ENCODE measurements at regions not wholly inside any gene's neighbourhood (a gene's known extent, or its start where the extent isn't known, plus 50 kb on each side); places are given as distances from the start of the nearest gene placed in this dataset.
"Not testable (repeated sequence)": the region's sequence is repeated elsewhere in the genome, so short reads cannot be mapped to it uniquely, and the experiment has no call there.

GRCh38 chr14:19304918-19305317, 129.2 kb downstream of the POTEG start:
- DNase-seq (ENCODE audit: low spot score); H3K4me3 ChIP-seq; H3K9me3 ChIP-seq; H3K4me1 ChIP-seq (replicated peaks); H3K27ac ChIP-seq; H3K27me3 ChIP-seq (replicated peaks; ENCODE audit: insufficient read depth); H3K36me3 ChIP-seq; intact Hi-C loops (cut with DNase I): not testable (repeated sequence)
- 0% methylated on average over 1 of the region's 2 CpGs for WGBS

- DNase-seq (ENCODE audit: low spot score); intact Hi-C loops (cut with DNase I); H3K27me3 ChIP-seq (replicated peaks; ENCODE audit: insufficient read depth); H3K4me1 ChIP-seq (replicated peaks); H3K36me3 ChIP-seq; H3K4me3 ChIP-seq; H3K9me3 ChIP-seq; H3K27ac ChIP-seq: not testable (repeated sequence)
- WGBS = no CpG with 5 or more reads among the region's 3 CpGs
Measured at GRCh38 chr14:19305776-19306175, 128.4 kb downstream of the POTEG start.

GRCh38 chr14:19306405-19306804, 127.7 kb downstream of the POTEG start:
- H3K4me3 ChIP-seq; H3K9me3 ChIP-seq; H3K27me3 ChIP-seq (replicated peaks; ENCODE audit: insufficient read depth); intact Hi-C loops (cut with DNase I); DNase-seq (ENCODE audit: low spot score); H3K27ac ChIP-seq; H3K4me1 ChIP-seq (replicated peaks); H3K36me3 ChIP-seq: not testable (repeated sequence)
- WGBS = no CpG with 5 or more reads among the region's 5 CpGs

- H3K9me3 ChIP-seq; DNase-seq (ENCODE audit: low spot score); H3K4me1 ChIP-seq (replicated peaks); H3K27me3 ChIP-seq (replicated peaks; ENCODE audit: insufficient read depth); intact Hi-C loops (cut with DNase I); H3K27ac ChIP-seq; H3K4me3 ChIP-seq; H3K36me3 ChIP-seq: not testable (repeated sequence)
- 58% methylated on average over 1 of the region's 1 CpG for WGBS
Measured at GRCh38 chr14:19311023-19311422, 123.1 kb downstream of the POTEG start.

- DNase-seq (ENCODE audit: low spot score); intact Hi-C loops (cut with DNase I); H3K9me3 ChIP-seq; H3K4me3 ChIP-seq; H3K27me3 ChIP-seq (replicated peaks; ENCODE audit: insufficient read depth); H3K36me3 ChIP-seq; H3K4me1 ChIP-seq (replicated peaks); H3K27ac ChIP-seq: not testable (repeated sequence)
- no CpG with 5 or more reads among the region's 3 CpGs for WGBS
Measured at GRCh38 chr14:19330678-19331077, 103.5 kb downstream of the POTEG start.

- H3K4me1 ChIP-seq (replicated peaks); H3K27me3 ChIP-seq (replicated peaks; ENCODE audit: insufficient read depth); H3K4me3 ChIP-seq; DNase-seq (ENCODE audit: low spot score); H3K9me3 ChIP-seq; H3K36me3 ChIP-seq; H3K27ac ChIP-seq; intact Hi-C loops (cut with DNase I): not testable (repeated sequence)
- WGBS = no CpG with 5 or more reads among the region's 49 CpGs
Measured at GRCh38 chr14:19337232-19338059, 96.7 kb downstream of the POTEG start.

- H3K27me3 ChIP-seq (replicated peaks; ENCODE audit: insufficient read depth); H3K36me3 ChIP-seq; H3K27ac ChIP-seq; H3K9me3 ChIP-seq; DNase-seq (ENCODE audit: low spot score); H3K4me1 ChIP-seq (replicated peaks); intact Hi-C loops (cut with DNase I); H3K4me3 ChIP-seq: not testable (repeated sequence)
- no CpG with 5 or more reads among the region's 11 CpGs for WGBS
Measured at GRCh38 chr14:19338060-19338372, 96.1 kb downstream of the POTEG start.

- H3K27me3 ChIP-seq (replicated peaks; ENCODE audit: insufficient read depth); DNase-seq (ENCODE audit: low spot score); intact Hi-C loops (cut with DNase I); H3K27ac ChIP-seq; H3K4me3 ChIP-seq; H3K36me3 ChIP-seq; H3K4me1 ChIP-seq (replicated peaks); H3K9me3 ChIP-seq: not testable (repeated sequence)
- WGBS = 75% methylated on average over 9 of the region's 9 CpGs
Measured at GRCh38 chr14:19340976-19341375, 93.2 kb downstream of the POTEG start.

GRCh38 chr14:19341627-19342026, 92.5 kb downstream of the POTEG start:
- H3K9me3 ChIP-seq; H3K4me1 ChIP-seq (replicated peaks); H3K4me3 ChIP-seq; intact Hi-C loops (cut with DNase I); H3K36me3 ChIP-seq; H3K27me3 ChIP-seq (replicated peaks; ENCODE audit: insufficient read depth); H3K27ac ChIP-seq; DNase-seq (ENCODE audit: low spot score): not testable (repeated sequence)
- 65% methylated on average over 5 of the region's 6 CpGs for WGBS

- H3K4me1 ChIP-seq (replicated peaks); H3K4me3 ChIP-seq; H3K9me3 ChIP-seq; H3K27ac ChIP-seq; H3K27me3 ChIP-seq (replicated peaks; ENCODE audit: insufficient read depth); H3K36me3 ChIP-seq; DNase-seq (ENCODE audit: low spot score); intact Hi-C loops (cut with DNase I): not testable (repeated sequence)
- WGBS = 53% methylated on average over 4 of the region's 4 CpGs
Measured at GRCh38 chr14:19344261-19344660, 89.9 kb downstream of the POTEG start.

- intact Hi-C loops (cut with DNase I); H3K27ac ChIP-seq; H3K4me3 ChIP-seq; H3K27me3 ChIP-seq (replicated peaks; ENCODE audit: insufficient read depth); H3K4me1 ChIP-seq (replicated peaks); DNase-seq (ENCODE audit: low spot score); H3K9me3 ChIP-seq; H3K36me3 ChIP-seq: not testable (repeated sequence)
- WGBS = 61% methylated on average over 4 of the region's 20 CpGs
Measured at GRCh38 chr14:19344689-19345088, 89.5 kb downstream of the POTEG start.

- H3K4me3 ChIP-seq; H3K27ac ChIP-seq; intact Hi-C loops (cut with DNase I); H3K9me3 ChIP-seq; H3K36me3 ChIP-seq; DNase-seq (ENCODE audit: low spot score); H3K4me1 ChIP-seq (replicated peaks); H3K27me3 ChIP-seq (replicated peaks; ENCODE audit: insufficient read depth): not testable (repeated sequence)
- WGBS = 74% methylated on average over 10 of the region's 26 CpGs
Measured at GRCh38 chr14:19345298-19345911, 88.7 kb downstream of the POTEG start.

- H3K36me3 ChIP-seq; H3K27me3 ChIP-seq (replicated peaks; ENCODE audit: insufficient read depth); H3K4me1 ChIP-seq (replicated peaks); H3K27ac ChIP-seq; DNase-seq (ENCODE audit: low spot score); H3K9me3 ChIP-seq; H3K4me3 ChIP-seq; intact Hi-C loops (cut with DNase I): not testable (repeated sequence)
- WGBS = 75% methylated on average over 10 of the region's 17 CpGs
Measured at GRCh38 chr14:19346074-19346480, 88.1 kb downstream of the POTEG start.

All from prostate gland (tissue), 2 donors.